ENCODE measurements at regions not wholly inside any gene's neighbourhood (a gene's known extent, or its start where the extent isn't known, plus 50 kb on each side); places are given as distances from the start of the nearest gene placed in this dataset.
A peak's percentile ranks its signal among the peaks of the same experiment; 100 is the strongest.
"Not testable (repeated sequence)": the region's sequence is repeated elsewhere in the genome, so short reads cannot be mapped to it uniquely, and the experiment has no call there.

DNA sequence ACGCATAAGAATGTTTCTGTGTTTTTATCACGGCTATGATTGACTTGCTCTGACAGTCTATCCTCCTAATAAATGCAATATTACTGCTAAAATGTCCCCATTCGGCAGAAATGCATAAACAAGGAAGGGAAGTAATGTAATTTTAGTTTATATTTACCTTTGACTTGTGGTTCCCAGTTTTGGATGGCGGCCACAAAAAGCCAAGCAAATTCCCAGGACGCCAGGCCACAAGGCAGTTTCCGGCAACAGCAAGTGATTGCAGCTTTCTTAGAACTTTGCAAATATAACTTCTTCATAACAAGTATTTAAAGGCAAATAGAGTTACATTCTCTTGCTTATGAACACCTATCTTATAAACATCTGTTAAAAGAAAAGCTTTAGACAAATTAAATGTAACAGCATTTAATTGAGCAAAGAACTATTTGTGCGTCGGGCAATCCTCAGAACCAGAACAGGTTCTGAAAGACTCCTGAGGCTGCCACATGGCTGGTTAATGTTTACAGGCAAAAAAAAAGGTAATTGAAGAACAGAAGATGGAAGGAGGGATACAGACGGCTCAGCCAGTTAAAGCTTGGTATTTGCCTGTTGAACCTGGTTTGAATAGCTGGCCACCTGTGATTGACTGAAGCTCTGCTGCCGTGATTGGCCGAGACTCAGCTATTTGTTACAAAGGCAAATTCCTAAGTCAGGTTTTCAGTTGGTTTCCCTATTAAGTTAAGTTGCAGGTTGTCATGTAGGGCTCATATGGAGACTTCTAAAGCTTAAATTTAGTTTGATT, 80.8 kb downstream of the C21orf91 start:
- no peak for DNase-seq

DNA sequence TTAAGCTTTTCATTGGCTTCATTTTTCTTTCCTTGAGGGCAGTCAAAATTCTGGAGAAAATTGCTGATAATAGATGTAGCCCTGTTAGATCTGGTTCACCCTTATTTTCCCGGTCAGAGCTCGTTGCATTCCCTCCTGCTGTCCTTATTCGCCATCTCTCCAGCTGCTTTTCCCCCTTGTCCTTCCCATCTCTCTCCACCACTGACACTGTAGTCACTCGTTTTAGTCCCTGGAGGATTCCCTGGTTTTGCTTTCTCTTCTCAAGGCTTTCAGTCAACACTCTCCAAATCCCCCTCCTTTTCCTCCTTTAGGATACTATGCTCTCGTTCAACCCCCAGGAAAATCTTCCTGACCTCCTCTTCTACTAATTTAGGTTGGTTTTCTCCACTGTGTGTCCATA, 83.1 kb downstream of the C21orf91 start:
- no peak for DNase-seq

DNA sequence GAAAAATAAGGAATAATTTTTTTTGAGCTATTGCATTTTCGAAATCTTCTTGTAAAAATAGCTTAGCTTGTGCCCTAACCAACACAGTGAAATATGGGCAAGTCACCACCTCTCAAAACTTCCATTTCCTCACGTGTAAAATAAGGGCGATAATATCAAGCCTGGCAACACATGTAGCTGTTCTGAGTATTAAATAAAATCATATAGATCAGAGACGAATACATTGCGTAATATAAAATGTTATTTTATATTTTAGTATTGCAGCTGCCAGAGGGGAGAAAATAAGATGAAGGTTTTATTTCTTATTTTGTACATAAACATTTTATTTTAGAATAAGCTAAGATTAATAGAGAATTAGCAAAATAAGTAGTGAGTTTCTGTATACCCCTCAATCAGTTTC, 85.9 kb downstream of the C21orf91 start:
- no peak for DNase-seq

DNA sequence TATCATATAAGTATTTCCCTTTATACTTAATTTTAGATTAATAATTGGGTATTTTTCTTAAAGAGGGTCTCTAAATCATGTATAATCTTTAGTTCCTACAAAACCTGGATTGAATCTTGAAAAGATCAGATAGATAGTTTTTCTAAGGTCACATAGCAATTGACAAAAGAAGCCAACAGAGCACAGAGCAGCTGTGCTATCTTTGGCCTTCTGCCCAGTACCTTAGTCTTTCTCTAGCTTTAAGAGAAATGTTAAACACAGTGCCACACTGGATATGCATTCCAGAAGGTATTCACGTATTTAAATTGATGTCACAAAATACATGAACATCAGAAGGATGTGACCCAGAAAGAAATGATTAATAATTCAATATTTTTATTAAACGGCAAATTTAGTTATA, 86.8 kb downstream of the C21orf91 start:
- no peak for DNase-seq

DNA sequence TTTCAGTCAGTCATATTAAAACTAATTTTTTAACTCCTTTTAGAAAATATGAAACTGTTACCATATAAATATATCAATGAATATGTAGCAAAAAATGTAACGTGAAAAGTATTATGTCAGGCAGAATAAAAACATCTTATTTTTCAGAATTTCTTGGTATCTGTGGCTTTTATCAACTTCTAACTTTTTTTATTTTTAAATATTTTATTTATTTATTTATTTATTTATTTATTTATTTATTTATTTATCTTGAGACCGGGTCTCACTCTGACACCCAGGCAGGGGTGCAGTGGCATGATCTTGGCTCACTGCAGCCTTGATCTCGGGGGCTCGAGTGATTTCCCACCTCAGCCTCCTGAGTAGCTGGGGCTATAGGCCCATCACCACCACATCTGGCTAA, 87.6 kb downstream of the C21orf91 start:
- DNase-seq = no peak

DNA sequence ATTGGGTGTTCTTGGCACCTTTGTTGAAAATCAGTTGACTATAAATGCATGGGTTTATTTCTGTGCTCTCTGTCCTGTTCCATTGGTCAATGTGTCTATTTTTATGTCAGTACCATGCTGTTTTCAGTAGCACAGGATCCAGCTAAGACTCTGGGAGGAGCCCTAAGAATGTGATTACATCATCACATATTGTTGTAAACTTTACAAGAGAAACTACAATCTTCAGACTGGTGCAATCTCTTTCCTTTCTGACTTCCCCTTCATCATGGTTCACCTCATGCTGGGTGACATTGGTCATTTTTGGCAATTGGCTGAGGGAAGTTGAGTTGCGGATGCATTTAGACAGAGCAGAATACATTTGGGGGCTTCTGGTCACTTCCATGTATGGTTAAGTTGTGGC, 88.4 kb downstream of the C21orf91 start:
- no peak for DNase-seq

DNA sequence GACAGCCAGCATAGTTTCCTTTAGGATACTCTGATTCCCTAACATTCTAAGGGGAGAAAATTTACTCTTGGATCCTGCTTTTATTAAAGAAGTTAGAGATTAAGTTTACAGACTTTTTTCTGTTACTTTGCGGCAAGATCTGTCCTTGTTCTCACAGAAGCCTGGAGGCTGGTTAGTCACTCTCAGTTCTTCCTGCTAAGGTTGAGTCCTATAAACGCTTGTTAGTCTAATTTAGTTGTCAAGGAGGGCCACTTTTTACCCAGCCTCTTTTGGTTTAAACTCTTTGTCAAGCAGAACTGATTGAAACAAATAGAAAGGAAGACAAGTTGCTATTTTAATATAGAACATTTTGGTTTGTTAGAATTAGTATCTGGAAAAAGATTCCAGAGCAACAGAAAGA, 89.7 kb downstream of the C21orf91 start:
- no peak for DNase-seq

DNA sequence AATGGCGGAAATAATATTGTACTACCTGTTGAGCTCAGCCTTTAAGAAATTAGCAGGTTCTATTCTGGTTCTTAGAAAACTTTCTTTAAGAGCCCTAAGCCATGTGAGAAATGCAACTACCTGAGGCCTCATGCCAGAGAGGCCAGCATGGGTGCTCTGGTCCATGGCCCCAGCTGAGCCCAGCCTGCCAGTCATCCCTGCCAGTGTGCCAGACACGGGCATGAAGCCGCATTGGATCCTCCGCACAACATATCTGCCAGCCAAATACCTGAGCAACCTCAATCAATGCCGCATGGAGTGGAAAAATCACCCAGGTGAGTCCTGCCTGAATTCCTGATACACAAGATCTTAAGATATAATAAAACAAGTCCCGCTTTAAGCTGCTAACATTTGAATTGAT, 91.8 kb downstream of the C21orf91 start:
- no peak for DNase-seq

DNA sequence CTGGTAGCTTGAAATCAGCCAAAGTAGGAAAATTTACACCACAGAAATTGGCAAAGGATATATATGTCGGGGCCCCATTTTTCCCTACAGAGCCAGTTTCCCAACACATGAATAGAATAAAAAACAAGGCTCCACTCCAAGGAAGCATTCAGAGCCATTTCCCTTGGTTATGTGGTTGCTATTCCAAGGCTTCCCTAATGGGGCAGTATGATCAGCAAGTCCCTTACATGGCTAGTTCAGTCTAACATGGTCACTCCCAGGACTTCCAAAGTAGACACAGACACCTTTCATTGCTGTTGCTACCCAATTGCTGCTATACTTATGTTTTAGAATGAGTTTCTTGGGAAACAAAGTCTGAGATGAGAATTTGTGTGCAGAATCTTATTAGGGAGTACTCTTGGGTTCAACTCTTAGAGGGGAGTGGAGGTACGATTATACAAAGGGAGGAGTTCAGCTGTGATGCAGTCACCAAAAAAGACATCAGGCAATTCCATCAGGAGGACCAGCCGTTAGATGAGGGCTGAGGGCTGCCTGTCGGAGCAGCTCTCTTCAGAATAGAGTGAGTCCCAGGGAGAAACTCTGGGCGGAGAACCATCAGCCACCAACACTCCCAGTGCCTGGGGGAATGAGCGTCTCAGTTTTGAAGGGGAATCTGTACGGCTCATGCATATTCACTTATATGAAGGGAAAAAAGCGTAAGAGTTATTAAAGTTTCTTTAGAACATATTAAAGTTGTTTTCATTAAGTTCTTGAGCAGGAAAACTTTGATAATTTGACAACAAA, 92.9 kb downstream of the C21orf91 start:
- DNase-seq = no peak

DNA sequence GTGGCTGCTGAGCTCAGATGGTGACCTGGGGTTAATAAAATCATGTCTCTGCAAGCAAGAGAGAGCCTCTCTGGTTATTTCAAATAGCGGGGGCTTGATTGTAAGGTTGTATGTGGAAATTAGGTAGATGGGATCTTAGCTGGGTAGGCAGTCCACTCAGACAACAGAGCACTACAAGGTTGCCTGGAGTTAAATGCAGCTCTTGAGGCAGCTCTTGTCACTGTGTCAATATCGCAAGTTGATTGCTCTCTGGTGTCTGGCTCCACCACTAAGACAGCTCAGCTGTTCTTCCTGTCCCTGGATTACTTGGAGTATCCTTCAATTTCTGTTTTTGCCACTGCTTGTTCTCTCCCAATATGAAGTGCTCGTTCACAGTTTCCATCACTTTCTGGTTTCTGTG, 93.8 kb downstream of the C21orf91 start:
- no peak for DNase-seq

DNA sequence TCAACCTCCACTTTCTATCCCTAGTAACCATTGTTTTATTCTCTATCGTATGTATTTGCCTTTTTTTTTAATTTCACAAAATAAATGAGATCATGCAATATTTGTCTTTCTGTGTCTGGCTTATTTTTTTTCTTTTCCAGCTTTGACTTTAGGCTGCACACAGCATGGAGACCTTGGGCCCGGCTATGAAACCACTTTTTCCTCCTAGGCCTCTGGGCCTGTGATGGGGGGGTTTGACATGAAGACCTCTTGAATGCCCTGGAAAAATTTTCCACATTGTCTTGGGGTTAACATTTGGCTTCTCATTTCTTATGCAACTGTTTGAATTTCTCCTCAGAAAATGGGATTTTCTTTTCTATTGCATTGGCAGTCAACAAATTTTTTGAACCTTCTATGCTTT, 100.2 kb upstream of the BTG3 start:
- no peak for DNase-seq

DNA sequence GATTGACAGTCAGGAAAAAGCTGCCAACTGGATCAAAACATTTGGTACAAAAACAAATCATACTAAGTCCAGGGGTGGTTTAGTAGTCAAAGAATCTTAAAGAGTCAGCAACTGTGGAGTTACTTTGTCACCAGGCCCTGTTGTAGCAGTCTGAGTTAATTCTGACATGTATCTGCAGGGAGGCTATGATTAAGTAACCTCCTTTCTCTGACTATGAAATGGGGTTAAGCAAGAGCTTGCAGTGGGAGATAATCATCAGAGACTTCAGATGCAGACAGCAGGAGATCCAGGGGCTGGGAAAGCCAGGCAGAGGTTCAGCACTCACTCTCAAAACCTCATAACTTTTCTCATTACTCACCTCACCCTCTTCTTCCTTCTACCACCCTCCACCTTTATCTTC, 99.2 kb upstream of the BTG3 start:
- no peak for DNase-seq

DNA sequence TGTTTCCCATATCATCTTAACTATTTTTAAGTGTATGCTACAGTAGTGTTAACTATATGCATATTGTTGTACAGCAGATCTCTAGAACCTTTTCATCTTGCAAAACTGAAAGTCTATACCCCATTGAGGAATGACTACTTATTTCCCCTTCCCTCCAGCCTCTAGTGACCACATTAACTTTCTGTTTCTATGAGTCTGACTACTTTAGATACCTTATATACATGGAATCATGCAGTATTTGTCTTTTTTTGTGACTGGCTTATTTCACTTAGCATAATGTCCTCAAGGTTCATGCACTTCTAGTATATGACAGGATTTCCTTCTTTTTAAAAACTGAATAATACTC, 96.5 kb upstream of the BTG3 start:
- DNase-seq = no peak

DNA sequence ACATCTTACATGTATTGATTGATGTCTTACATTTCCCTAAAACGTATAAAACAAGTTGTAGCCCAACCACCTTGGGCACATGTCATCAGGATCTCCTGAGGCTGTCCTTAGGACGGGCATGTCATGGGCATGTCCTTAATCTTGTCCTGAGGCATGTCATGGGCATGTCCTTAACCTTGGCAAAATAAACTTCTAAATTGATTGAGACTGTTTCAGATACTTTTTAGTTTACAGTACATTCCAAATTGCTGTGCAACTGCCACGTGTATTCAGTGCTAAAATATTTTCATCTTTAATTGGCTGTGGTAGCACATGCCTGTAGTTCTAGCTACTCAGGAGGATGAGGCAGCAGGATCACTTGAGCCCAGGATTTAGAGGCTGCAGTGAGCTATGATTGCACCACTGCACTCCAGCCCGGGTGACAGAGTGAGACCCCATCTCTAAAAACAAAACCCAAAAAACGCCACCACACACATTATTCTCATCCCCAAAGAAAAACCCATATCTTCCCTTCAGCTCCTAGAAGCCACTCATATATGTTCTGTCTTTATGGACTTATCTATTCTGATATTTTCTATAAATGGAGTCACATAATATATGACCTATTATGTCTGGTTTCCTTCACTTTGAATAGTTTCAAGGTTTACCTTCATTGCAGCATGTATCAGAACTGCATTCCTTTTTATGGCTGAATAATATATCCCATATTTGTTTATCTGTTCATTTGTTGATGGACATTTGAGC, 96.0 kb upstream of the BTG3 start:
- DNase-seq = no peak

DNA sequence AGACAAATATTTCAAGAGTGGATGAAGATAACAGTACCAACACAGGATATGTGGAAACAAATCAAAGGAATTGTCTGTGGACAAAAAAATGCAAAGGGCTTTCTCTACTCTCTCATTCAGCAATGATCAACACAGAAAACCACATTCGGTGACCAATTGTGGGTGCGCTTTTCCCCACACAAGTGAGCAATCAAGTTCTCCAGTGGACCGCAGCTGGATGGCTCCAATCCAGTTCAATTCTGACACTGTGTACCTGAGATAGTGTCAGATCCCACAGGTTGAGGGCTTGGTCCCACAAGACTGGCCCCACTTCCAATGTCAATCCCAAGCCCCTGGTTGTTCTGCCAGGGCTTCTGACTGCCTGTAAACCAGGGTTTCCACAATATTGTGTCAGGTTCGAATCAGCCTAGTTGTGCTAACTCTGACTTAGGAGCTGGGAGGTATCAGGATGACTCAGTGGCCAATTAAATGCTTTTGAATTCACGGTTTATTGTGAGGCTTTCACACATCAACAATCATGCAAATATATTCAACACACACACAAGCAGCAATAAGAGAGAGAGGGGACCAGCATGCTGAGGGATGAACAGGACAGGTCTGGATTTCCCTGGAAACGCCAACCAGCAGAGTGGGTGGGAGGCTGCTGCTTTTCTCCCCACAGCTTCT, 87.0 kb upstream of the BTG3 start:
- DNase-seq = no peak

DNA sequence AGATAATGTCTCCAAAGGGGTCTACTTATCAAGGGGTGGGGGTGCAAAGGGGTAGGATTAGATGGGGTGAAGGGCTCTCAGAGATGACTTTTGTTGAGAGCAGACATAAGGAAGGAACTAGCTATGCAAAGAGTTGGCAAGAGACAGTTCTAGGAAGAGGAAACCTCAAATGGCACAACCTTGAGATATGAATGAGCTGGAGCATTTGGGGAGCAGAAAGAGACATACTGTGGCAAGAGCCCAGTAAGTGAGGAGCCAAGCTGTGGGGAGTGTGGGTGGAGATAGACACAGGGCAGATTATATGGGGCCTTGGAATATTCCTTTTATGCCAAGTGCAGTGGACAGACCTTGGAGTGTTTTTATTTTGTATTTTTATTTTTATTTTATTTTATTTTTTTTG, 84.8 kb upstream of the BTG3 start:
- no peak for DNase-seq

DNA sequence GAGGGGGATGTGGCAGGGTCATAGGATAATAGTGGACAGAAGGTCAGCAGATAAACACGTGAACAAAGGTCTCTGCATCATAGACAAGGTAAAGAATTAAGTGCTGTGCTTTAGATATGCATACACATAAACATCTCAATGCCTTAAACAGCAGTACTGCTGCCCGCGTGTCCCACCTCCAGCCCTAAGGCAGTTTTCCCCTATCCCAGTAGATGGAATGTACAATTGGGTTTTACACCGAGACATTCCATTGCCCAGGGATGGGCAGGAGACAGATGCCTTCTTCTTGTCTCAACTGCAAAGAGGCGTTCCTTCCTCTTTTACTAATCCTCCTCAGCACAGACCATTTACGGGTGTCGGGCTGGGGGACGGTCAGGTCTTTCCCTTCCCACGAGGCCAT, 81.7 kb upstream of the BTG3 start:
- DNase-seq = not testable (repeated sequence)

DNA sequence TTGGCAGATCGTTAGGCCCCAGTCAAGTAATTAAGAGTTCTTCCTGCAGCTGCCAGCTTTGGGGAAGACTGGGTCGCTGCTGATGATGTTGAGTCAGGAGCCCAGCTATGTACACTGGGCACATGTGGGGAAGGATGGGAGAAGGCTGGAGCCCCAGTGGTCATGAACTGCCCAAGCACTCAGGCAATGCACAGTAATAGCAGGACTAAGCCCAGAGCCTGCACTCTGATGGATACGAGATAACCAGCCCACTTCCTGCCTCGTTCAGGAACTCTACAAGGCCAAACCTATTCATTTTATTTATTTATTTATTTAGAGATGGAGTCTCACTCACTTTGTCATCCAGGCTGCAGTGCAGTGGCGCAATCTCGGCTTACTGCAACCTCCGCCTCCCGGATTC, 81.1 kb upstream of the BTG3 start:
- no peak for DNase-seq

DNA sequence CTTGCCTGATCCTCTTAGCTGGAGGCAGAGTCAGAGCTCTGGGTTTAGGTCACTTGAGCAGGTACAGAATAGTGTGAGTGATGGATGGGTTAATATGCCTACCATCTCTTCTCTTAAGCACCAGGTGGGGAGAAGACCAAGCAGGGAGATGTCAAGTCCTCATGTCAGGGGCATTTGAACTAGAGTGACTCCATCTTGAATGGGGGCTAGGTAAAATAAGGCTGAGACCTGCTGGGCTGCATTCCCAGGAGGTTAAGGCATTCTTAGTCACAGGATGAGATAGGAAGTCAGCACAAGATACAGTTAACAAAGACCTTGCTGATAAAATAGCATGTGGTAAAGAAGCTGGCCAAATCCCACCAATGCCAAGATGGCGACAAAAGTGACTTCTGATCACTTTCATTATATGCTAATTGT, 77.4 kb upstream of the BTG3 start:
- DNase-seq = no peak

DNA sequence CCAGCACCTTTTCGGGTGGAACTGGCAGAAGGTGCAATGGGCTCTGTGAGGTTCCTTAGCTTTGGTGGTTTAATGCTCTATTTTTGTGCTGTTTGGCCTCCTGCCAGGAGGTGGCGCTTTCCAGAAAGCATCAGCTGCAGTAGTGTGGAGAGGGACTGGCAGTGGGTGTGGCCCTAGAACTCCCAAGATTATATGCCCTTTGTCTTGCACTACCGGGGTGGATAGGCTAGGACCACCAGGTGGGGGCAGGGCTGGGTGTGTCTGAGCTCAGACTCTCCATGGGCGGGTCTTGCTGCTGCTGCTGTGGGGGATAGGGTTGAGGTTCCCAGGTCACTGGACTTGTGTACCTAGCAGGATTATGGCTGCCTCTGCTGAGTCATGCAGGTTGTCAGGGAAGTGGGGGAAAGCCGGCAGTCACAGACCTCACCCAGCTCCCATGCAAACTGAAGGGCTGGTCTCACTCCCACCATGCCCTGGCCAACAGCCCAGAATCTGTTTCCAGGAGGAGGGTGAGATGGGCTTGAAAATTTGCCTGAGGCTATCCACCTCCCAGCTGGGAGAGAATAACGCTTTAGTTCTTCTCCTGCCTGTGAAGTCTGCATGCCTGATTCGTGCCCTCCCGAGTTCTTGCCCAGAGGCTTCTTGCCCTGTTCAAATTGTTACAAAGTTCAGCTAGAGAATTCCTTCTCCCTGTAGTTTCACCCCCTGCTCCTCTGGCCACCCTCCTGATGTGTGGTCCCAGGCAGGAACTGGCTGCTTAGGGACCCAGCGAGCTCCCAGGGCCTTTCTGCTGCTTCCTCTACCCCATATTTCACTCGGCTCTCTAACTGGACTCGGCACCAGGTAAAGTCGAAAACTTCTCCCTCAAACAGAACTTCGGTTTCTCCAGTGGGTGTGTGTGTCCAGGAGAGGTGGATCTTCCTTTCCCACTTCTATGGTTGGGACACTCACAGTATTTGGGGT, 76.5 kb upstream of the BTG3 start:
- no peak for DNase-seq

DNA sequence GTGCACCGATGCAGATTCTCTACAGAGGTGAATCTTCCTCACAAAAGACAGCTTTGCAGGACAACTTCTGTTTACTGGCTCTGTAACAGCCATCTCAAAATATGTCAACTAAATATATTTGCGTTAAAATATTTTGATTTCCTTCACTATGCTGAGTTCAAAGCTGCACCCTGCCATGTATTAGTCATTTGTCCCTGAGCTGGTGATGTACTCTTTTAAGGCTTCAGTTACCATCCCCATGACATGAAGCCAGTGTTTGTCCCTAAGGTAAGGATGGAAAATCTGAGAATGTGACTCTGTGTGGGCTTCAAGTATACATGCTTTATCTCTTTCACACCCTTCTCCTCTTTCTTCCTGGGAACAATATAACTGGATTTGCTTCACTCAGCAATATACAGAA, 70.2 kb upstream of the BTG3 start:
- no peak for DNase-seq

DNA sequence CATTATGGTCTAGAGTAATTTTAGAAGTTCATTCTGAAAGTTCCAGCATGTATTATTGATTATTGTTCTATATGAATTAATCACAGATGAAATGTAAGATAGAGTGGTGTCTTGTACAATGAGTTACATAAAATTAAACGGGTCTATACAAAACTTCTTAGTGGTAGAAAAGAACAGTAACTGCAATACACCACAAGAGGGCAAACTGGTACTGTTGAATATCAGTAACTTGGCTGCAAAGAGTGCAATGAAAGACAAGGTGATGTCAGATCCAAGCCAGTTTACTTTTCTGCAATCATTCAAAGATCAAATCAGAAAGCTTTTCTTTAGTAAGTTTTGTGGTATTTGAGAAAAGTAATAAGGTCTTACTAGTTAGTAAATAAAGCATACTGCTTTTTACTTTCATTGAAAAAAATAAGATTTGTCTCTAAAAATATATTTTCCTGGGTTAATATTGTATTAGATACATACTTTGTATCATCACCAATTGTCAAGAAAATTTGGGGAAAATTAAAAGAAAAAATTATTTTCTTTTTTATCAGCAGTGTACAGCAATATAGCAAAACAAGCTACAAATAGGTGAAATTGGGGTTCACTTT, 66.4 kb upstream of the BTG3 start:
- peak; percentile 10 to 18 for DNase-seq
